A673 (cell line): ENCODE measurements at regions not wholly inside any gene's neighbourhood (a gene's known extent, or its start where the extent isn't known, plus 50 kb on each side); places are given as distances from the start of the nearest gene placed in this dataset.

Source experiments
- EZH2 ChIP-seq: fragments of 200-600 bp; sonication (generic); IDR thresholded peaks from 2 replicates; pipeline ENCODE4 v1.6.1; 2017; ENCODE audit warnings: borderline replicate concordance, low read depth, mild to moderate bottlenecking, mixed read lengths, antibody characterized with exemption, low read length; ENCODE audit not compliant: poor library complexity, severe bottlenecking
- TF ChIP-seq, protein P1 (sequence below): fragments of 300-800, 200-600 bp; sonication (generic); conservative IDR thresholded peaks from 2 replicates; pipeline ENCODE4 v1.5.1; 2017; ENCODE audit warnings: low read depth, mild to moderate bottlenecking, antibody characterized with exemption, low read length, moderate library complexity, mixed read lengths

GRCh38 chr18:75142677-75143076 lies 66.3 kb downstream of the PTGR3 start:
- no peak for TF ChIP-seq EZH2
- TF ChIP-seq, protein P1, sequence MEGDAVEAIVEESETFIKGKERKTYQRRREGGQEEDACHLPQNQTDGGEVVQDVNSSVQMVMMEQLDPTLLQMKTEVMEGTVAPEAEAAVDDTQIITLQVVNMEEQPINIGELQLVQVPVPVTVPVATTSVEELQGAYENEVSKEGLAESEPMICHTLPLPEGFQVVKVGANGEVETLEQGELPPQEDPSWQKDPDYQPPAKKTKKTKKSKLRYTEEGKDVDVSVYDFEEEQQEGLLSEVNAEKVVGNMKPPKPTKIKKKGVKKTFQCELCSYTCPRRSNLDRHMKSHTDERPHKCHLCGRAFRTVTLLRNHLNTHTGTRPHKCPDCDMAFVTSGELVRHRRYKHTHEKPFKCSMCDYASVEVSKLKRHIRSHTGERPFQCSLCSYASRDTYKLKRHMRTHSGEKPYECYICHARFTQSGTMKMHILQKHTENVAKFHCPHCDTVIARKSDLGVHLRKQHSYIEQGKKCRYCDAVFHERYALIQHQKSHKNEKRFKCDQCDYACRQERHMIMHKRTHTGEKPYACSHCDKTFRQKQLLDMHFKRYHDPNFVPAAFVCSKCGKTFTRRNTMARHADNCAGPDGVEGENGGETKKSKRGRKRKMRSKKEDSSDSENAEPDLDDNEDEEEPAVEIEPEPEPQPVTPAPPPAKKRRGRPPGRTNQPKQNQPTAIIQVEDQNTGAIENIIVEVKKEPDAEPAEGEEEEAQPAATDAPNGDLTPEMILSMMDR, result no peak
